ENCODE measurements at regions not wholly inside any gene's neighbourhood (a gene's known extent, or its start where the extent isn't known, plus 50 kb on each side); places are given as distances from the start of the nearest gene placed in this dataset.

- no peaks in the 10 kb centered on the region for H3K79me2 ChIP-seq (ENCODE audit: insufficient read depth)
- no peaks in the 10 kb centered on the region for H3K9me3 ChIP-seq (ENCODE audit: low read depth)
- no peak for DNase-seq
- no peaks in the 10 kb centered on the region for H3K27me3 ChIP-seq (replicated peaks; ENCODE audit: insufficient read depth)
- H2AFZ ChIP-seq, result no peak overlapping the region; the same call in 1 of the 2 replicates
- H3K36me3 ChIP-seq (ENCODE audit: low read depth), result no peaks in the 10 kb centered on the region
- H3K4me1 ChIP-seq (ENCODE audit: insufficient read depth), result peaks cover 22% of the 10 kb centered on the region
- peak overlapping the region; percentile 94 for H3K4me2 ChIP-seq (ENCODE audit: unreplicated experiment)
- no peak overlapping the region for H3K4me3 ChIP-seq
- no peaks in the 10 kb centered on the region for H4K20me1 ChIP-seq (ENCODE audit: insufficient read depth)
- H3K9ac ChIP-seq, result no peak overlapping the region
- peaks cover 10% of the 10 kb centered on the region for H3F3A ChIP-seq (ENCODE audit: insufficient read depth)
- H3K9me2 ChIP-seq (ENCODE audit: insufficient read depth), result no peaks in the 10 kb centered on the region; the same call in 1 of the 2 replicates
- in situ Hi-C loops (cut with MboI), result no loop called here
- WGBS, 2 experiments (ENCODE audit: low coverage in 1 of 2, low lambda C conversion rate in 2 of 2, missing lambda C conversion rate in 2 of 2), result 85 to 88% methylated on average over 4 of the region's 4 CpGs
- no peak overlapping the region for H3K27ac ChIP-seq
- TF ChIP-seq EZH2phosphoT487 (IDR thresholded peaks at IDR 0.05; ENCODE audit: insufficient read depth, low read depth) (no peak), EZH2 (IDR thresholded peaks at IDR 0.05; ENCODE audit: insufficient read depth, poor library complexity, severe bottlenecking) (no peak)
These were observed 441.9 kb downstream of the RND3 start for GRCh38 chr2:150045601-150046000.

- H2AFZ ChIP-seq, result no peak overlapping the region
- H3K27me3 ChIP-seq (replicated peaks; ENCODE audit: insufficient read depth), result no peaks in the 10 kb centered on the region
- no peaks in the 10 kb centered on the region for H3K36me3 ChIP-seq (ENCODE audit: low read depth)
- peaks cover 10% of the 10 kb centered on the region for H3F3A ChIP-seq (ENCODE audit: insufficient read depth)
- no peaks in the 10 kb centered on the region for H4K20me1 ChIP-seq (ENCODE audit: insufficient read depth)
- no peak overlapping the region for H3K27ac ChIP-seq
- no peak for DNase-seq
- TF ChIP-seq EZH2 (IDR thresholded peaks at IDR 0.05; ENCODE audit: insufficient read depth, poor library complexity, severe bottlenecking) (no peak), EZH2phosphoT487 (IDR thresholded peaks at IDR 0.05; ENCODE audit: insufficient read depth, low read depth) (no peak)
- peaks cover 22% of the 10 kb centered on the region for H3K4me1 ChIP-seq (ENCODE audit: insufficient read depth)
- no peaks in the 10 kb centered on the region for H3K79me2 ChIP-seq (ENCODE audit: insufficient read depth)
- no peak overlapping the region for H3K4me2 ChIP-seq (ENCODE audit: unreplicated experiment)
- no peak overlapping the region for H3K9ac ChIP-seq
- no peak overlapping the region for H3K4me3 ChIP-seq
- in situ Hi-C loops (cut with MboI), result no loop called here
- no peaks in the 10 kb centered on the region; the same call in 1 of the 2 replicates for H3K9me2 ChIP-seq (ENCODE audit: insufficient read depth)
- WGBS, 2 experiments (ENCODE audit: low coverage in 1 of 2, low lambda C conversion rate in 2 of 2, missing lambda C conversion rate in 2 of 2), result 67 to 72% methylated on average over 2 of the region's 2 CpGs
- no peaks in the 10 kb centered on the region for H3K9me3 ChIP-seq (ENCODE audit: low read depth)
These were observed 444.3 kb downstream of the RND3 start for GRCh38 chr2:150043172-150043500.

- no peaks in the 10 kb centered on the region for H4K20me1 ChIP-seq (ENCODE audit: insufficient read depth)
- no peaks in the 10 kb centered on the region; the same call in 1 of the 2 replicates for H3K9me2 ChIP-seq (ENCODE audit: insufficient read depth)
- no peak overlapping the region for H3K27ac ChIP-seq
- WGBS, 2 experiments (ENCODE audit: low coverage in 1 of 2, low lambda C conversion rate in 2 of 2, missing lambda C conversion rate in 2 of 2), result 97 to 99% methylated on average over 5 of the region's 5 CpGs
- peaks cover 18% of the 10 kb centered on the region for H3K4me1 ChIP-seq (ENCODE audit: insufficient read depth)
- H3K36me3 ChIP-seq (ENCODE audit: low read depth), result no peaks in the 10 kb centered on the region
- no peak overlapping the region for H2AFZ ChIP-seq
- in situ Hi-C loops (cut with MboI), result no loop called here
- H3K79me2 ChIP-seq (ENCODE audit: insufficient read depth), result no peaks in the 10 kb centered on the region
- no peak overlapping the region for H3K9ac ChIP-seq
- H3F3A ChIP-seq (ENCODE audit: insufficient read depth), result peaks cover 10% of the 10 kb centered on the region
- no peaks in the 10 kb centered on the region for H3K9me3 ChIP-seq (ENCODE audit: low read depth)
- no peak overlapping the region for H3K4me2 ChIP-seq (ENCODE audit: unreplicated experiment)
- DNase-seq, result no peak
- no peak overlapping the region for H3K4me3 ChIP-seq
- TF ChIP-seq EZH2 (IDR thresholded peaks at IDR 0.05; ENCODE audit: insufficient read depth, poor library complexity, severe bottlenecking) (no peak), EZH2phosphoT487 (IDR thresholded peaks at IDR 0.05; ENCODE audit: insufficient read depth, low read depth) (no peak)
- no peaks in the 10 kb centered on the region for H3K27me3 ChIP-seq (replicated peaks; ENCODE audit: insufficient read depth)
These were observed 444.8 kb downstream of the RND3 start for GRCh38 chr2:150042500-150043171.

- Histone ChIP-seq H3K9me2 (ENCODE audit: insufficient read depth) (peaks cover 3% of the 10 kb centered on the region; the same call in 1 of the 2 replicates), H3K36me3 (ENCODE audit: low read depth) (no peaks in the 10 kb centered on the region), H3K4me3 (no peak overlapping the region), H4K20me1 (ENCODE audit: insufficient read depth) (no peaks in the 10 kb centered on the region), H3K27ac (no peak overlapping the region), H3K9me3 (ENCODE audit: low read depth) (no peaks in the 10 kb centered on the region), H2AFZ (0 out of 2 replicates have a peak overlapping the region, but pooled peaks have one; percentile 6), H3K4me2 (ENCODE audit: unreplicated experiment) (no peak overlapping the region), H3K27me3 (replicated peaks; ENCODE audit: insufficient read depth) (no peaks in the 10 kb centered on the region), H3K9ac (no peak overlapping the region), H3K79me2 (ENCODE audit: insufficient read depth) (no peaks in the 10 kb centered on the region), H3F3A (ENCODE audit: insufficient read depth) (peaks cover 6% of the 10 kb centered on the region), H3K4me1 (ENCODE audit: insufficient read depth) (peaks cover 10% of the 10 kb centered on the region)
- TF ChIP-seq EZH2phosphoT487 (IDR thresholded peaks at IDR 0.05; ENCODE audit: insufficient read depth, low read depth) (no peak), EZH2 (IDR thresholded peaks at IDR 0.05; ENCODE audit: insufficient read depth, poor library complexity, severe bottlenecking) (no peak)
- WGBS, 2 experiments (ENCODE audit: low coverage in 1 of 2, low lambda C conversion rate in 2 of 2, missing lambda C conversion rate in 2 of 2), result 86 to 91% methylated on average over 8 of the region's 8 CpGs
- in situ Hi-C loops (cut with MboI), result no loop called here
- peak; percentile 60 for DNase-seq
These were observed 445.6 kb downstream of the RND3 start for GRCh38 chr2:150041722-150042425.
